Suprapubic skin (tissue), 4 donors: ENCODE measurements at regions not wholly inside any gene's neighbourhood (a gene's known extent, or its start where the extent isn't known, plus 50 kb on each side); places are given as distances from the start of the nearest gene placed in this dataset.

Source experiments
- DNase-seq, 2 donors: peaks; one replicate each; pipeline ENCODE4 v3.0.0-alpha.2; 2019; ENCODE audit warnings: low spot score in 2 of 2
- H3K27ac ChIP-seq: fragments of 200-600 bp; sonication (generic); one replicate; pipeline ENCODE4 v1.5.1; 2019
- H3K27me3 ChIP-seq: fragments of 200-600 bp; sonication (generic); one replicate; pipeline ENCODE4 v1.5.1; 2019
- H3K36me3 ChIP-seq: fragments of 200-600 bp; sonication (generic); one replicate; pipeline ENCODE4 v1.5.1; 2019
- H3K4me1 ChIP-seq: fragments of 200-600 bp; sonication (generic); one replicate; pipeline ENCODE4 v1.5.1; 2019
- H3K4me3 ChIP-seq: fragments of 200-600 bp; sonication (generic); one replicate; pipeline ENCODE4 v1.5.1; 2019; ENCODE audit warnings: mild to moderate bottlenecking
- H3K9me3 ChIP-seq: fragments of 200-600 bp; sonication (generic); one replicate; pipeline ENCODE4 v1.5.1; 2019
- CTCF ChIP-seq, 2 donors: fragments of 200-600 bp in 1 of 2; fragments of 450-650 bp in 1 of 2; sonication (generic) in 1 of 2; IDR thresholded peaks; one replicate each; pipeline ENCODE4 v1.5.1; 2016 to 2019; ENCODE audit warnings: antibody characterized with exemption in 2 of 2, mild to moderate bottlenecking in 1 of 2, moderate library complexity in 1 of 2
- EP300 ChIP-seq: sonication (generic); formaldehyde crosslinking; IDR thresholded peaks from one replicate; pipeline ENCODE4 v1.6.1; 2017; ENCODE audit warnings: antibody characterized with exemption
- POLR2A ChIP-seq, 2 donors: fragments of 450-650 bp; IDR thresholded peaks; one replicate each; pipeline ENCODE4 v1.6.1; 2017; ENCODE audit warnings: antibody characterized with exemption in 2 of 2, mild to moderate bottlenecking in 2 of 2, moderate library complexity in 2 of 2
- POLR2AphosphoS5 ChIP-seq, 3 donors: sonication (generic); formaldehyde crosslinking; IDR thresholded peaks; one replicate each; pipeline ENCODE4 v1.6.1; 2017; ENCODE audit warnings: antibody characterized with exemption in 3 of 3
- WGBS: methylation state at CpG from one replicate; pipeline ENCODE4 v1.1.5; 2018; 5-methylcytosine and 5-hydroxymethylcytosine counted together

- DNase-seq: no peak
- Histone ChIP-seq H3K27ac (no peak overlapping the region), H3K4me3 (no peak overlapping the region), H3K36me3 (no peaks in the 10 kb centered on the region), H3K9me3 (no peaks in the 10 kb centered on the region), H3K4me1 (no peaks in the 10 kb centered on the region), H3K27me3 (no peaks in the 10 kb centered on the region)
- no peak for TF ChIP-seq POLR2A (IDR thresholded peaks at IDR 0.05)
- 94% methylated on average over 2 of the region's 2 CpGs for WGBS
Measured at GRCh38 chr2:151120011-151120410, 141.7 kb downstream of the RBM43 start.

GRCh38 chr2:151119374-151119773, 142.3 kb downstream of the RBM43 start:
- no peak for DNase-seq
- Histone ChIP-seq H3K4me1 (peaks cover 2% of the 10 kb centered on the region), H3K36me3 (no peaks in the 10 kb centered on the region), H3K27me3 (no peaks in the 10 kb centered on the region), H3K4me3 (no peak overlapping the region), H3K27ac (no peak overlapping the region), H3K9me3 (no peaks in the 10 kb centered on the region)
- TF ChIP-seq EP300 (no peak), POLR2AphosphoS5 (IDR thresholded peaks at IDR 0.05) (no peak), CTCF (IDR thresholded peaks at IDR 0.05) (no peak), POLR2A (IDR thresholded peaks at IDR 0.05) (no peak)

GRCh38 chr2:151118269-151118668, 143.4 kb downstream of the RBM43 start:
- Histone ChIP-seq H3K27me3 (no peaks in the 10 kb centered on the region), H3K4me1 (peaks cover 3% of the 10 kb centered on the region), H3K9me3 (no peaks in the 10 kb centered on the region), H3K4me3 (no peak overlapping the region), H3K36me3 (no peaks in the 10 kb centered on the region), H3K27ac (no peak overlapping the region)
- no peak for DNase-seq
- TF ChIP-seq CTCF (IDR thresholded peaks at IDR 0.05): no peak
- no peak for TF ChIP-seq POLR2A (IDR thresholded peaks at IDR 0.05)
- no peak for TF ChIP-seq EP300
- no peak for TF ChIP-seq POLR2AphosphoS5 (IDR thresholded peaks at IDR 0.05)

- Histone ChIP-seq H3K36me3 (no peaks in the 10 kb centered on the region), H3K9me3 (no peaks in the 10 kb centered on the region), H3K4me1 (peaks cover 3% of the 10 kb centered on the region), H3K27ac (no peak overlapping the region), H3K27me3 (no peaks in the 10 kb centered on the region), H3K4me3 (no peak overlapping the region)
- TF ChIP-seq CTCF (IDR thresholded peaks at IDR 0.05): no peak
- no peak for TF ChIP-seq POLR2AphosphoS5 (IDR thresholded peaks at IDR 0.05)
- no peak for TF ChIP-seq EP300
- no peak for TF ChIP-seq POLR2A (IDR thresholded peaks at IDR 0.05)
- DNase-seq: no peak
- WGBS: 55% methylated on average over 3 of the region's 3 CpGs
Measured at GRCh38 chr2:151114874-151115273, 146.8 kb downstream of the RBM43 start.

GRCh38 chr2:151113318-151113717, 148.3 kb downstream of the RBM43 start:
- Histone ChIP-seq H3K4me1 (peaks cover 3% of the 10 kb centered on the region), H3K27me3 (no peaks in the 10 kb centered on the region), H3K36me3 (no peaks in the 10 kb centered on the region), H3K27ac (no peak overlapping the region), H3K4me3 (no peak overlapping the region), H3K9me3 (no peaks in the 10 kb centered on the region)
- TF ChIP-seq EP300 (no peak), POLR2AphosphoS5 (IDR thresholded peaks at IDR 0.05) (no peak), CTCF (IDR thresholded peaks at IDR 0.05) (no peak), POLR2A (IDR thresholded peaks at IDR 0.05) (no peak)
- no peak for DNase-seq
- WGBS: 24% methylated on average over 3 of the region's 3 CpGs

GRCh38 chr2:151111599-151112278, 149.9 kb downstream of the RBM43 start:
- Histone ChIP-seq H3K9me3 (no peaks in the 10 kb centered on the region), H3K27me3 (no peaks in the 10 kb centered on the region), H3K27ac (no peak overlapping the region), H3K4me1 (peaks cover 9% of the 10 kb centered on the region), H3K4me3 (no peak overlapping the region), H3K36me3 (no peaks in the 10 kb centered on the region)
- WGBS: 58% methylated on average over 1 of the region's 1 CpG
- DNase-seq: no peak
- TF ChIP-seq EP300: no peak
- no peak for TF ChIP-seq POLR2A (IDR thresholded peaks at IDR 0.05)
- TF ChIP-seq CTCF (IDR thresholded peaks at IDR 0.05): no peak
- no peak for TF ChIP-seq POLR2AphosphoS5 (IDR thresholded peaks at IDR 0.05)
